H1 (cell line): ENCODE measurements at regions not wholly inside any gene's neighbourhood (a gene's known extent, or its start where the extent isn't known, plus 50 kb on each side); places are given as distances from the start of the nearest gene placed in this dataset.

Experiments
- CTCF ChIA-PET: fragments of 300-600 bp; sonication (Branson Sonifier 250); formaldehyde crosslinking; loops from one replicate; lab custom pipeline; 2021; ENCODE audit not compliant: partially characterized antibody; lab: Charles Lee
- POLR2A ChIA-PET: fragments of 300-600 bp; sonication (Branson Sonifier 250); formaldehyde crosslinking; loops from one replicate; lab custom pipeline; 2021; ENCODE audit warnings: inconsistent platforms; ENCODE audit not compliant: partially characterized antibody; lab: Charles Lee
- DNase-seq, 2 experiments: peaks; one replicate each; pipeline versions ENCODE4 v3.0.0 to v3.0.0-alpha.2; 2010 to 2022; ENCODE audit warnings: low spot score in 2 of 2, low read depth in 1 of 2, mixed read lengths in 1 of 2
- FAIRE-seq: peaks from 2 replicates; lab custom pipeline; 2011; peaks lifted over from hg19 to GRCh38; lab: Jason Lieb, UNC
- H2AFZ ChIP-seq: 2 replicates; pipeline ENCODE4 v1.8.1; 2012; ENCODE audit warnings: low read length, inconsistent platforms
- H2AK5ac ChIP-seq: 2 replicates; pipeline ENCODE4 v1.6.1; 2013; ENCODE audit warnings: low read depth, low read length
- H2BK120ac ChIP-seq: replicated peaks from 2 replicates; pipeline ENCODE3; 2013; ENCODE audit warnings: low read depth, low read length, inconsistent platforms
- H2BK12ac ChIP-seq: 2 replicates; pipeline ENCODE4 v1.6.1; 2013; ENCODE audit warnings: low read depth, low read length
- H2BK15ac ChIP-seq: 2 replicates; pipeline ENCODE4 v1.6.1; 2013; ENCODE audit warnings: low read length
- H2BK20ac ChIP-seq: 2 replicates; pipeline ENCODE4 v1.6.1; 2013; ENCODE audit warnings: low read length
- H2BK5ac ChIP-seq: 2 replicates; pipeline ENCODE4 v1.6.1; 2013; ENCODE audit warnings: low read depth, low read length
- H3K14ac ChIP-seq: 2 replicates; pipeline ENCODE4 v1.6.1; 2013; ENCODE audit warnings: inconsistent platforms; ENCODE audit not compliant: insufficient read length
- H3K18ac ChIP-seq: 2 replicates; pipeline ENCODE4 v1.6.1; 2013; ENCODE audit warnings: low read length; ENCODE audit errors: extremely low read depth
- H3K23ac ChIP-seq: 2 replicates; pipeline ENCODE4 v1.6.1; 2013; ENCODE audit warnings: inconsistent platforms; ENCODE audit not compliant: insufficient read length
- H3K23me2 ChIP-seq: 2 replicates; pipeline ENCODE4 v1.6.1; 2013; ENCODE audit warnings: low read depth, low read length
- H3K27ac ChIP-seq: 2 replicates; pipeline ENCODE4 v1.6.1; 2011; ENCODE audit warnings: low read depth, low read length, inconsistent platforms
- H3K27me3 ChIP-seq, 4 experiments: replicated peaks in 1 of 4; 1 replicate in 1 of 4; 2 replicates in 3 of 4; pipeline versions ENCODE4 v1.6.1 to v1.8.1; 2011 to 2013; ENCODE audit warnings: low read length in 3 of 4, mild to moderate bottlenecking in 3 of 4, inconsistent platforms in 2 of 4, mixed read lengths in 2 of 4, moderate library complexity in 1 of 4; ENCODE audit not compliant: control insufficient read depth in 3 of 4, insufficient read depth in 3 of 4; ENCODE audit errors: extremely low read depth in 1 of 4
- H3K36me3 ChIP-seq, 4 experiments: 2 replicates each; pipeline versions ENCODE4 v1.6.1 to v1.8.1; 2011 to 2013; ENCODE audit warnings: mild to moderate bottlenecking in 4 of 4, low read length in 3 of 4, moderate library complexity in 2 of 4, control low read depth in 1 of 4, inconsistent platforms in 1 of 4; ENCODE audit not compliant: insufficient read depth in 4 of 4, control insufficient read depth in 2 of 4
- H3K4ac ChIP-seq: replicated peaks from 2 replicates; pipeline ENCODE3; 2013; ENCODE audit warnings: low read length, low read depth, mixed read lengths, inconsistent platforms; ENCODE audit not compliant: insufficient read length
- H3K4me1 ChIP-seq, 4 experiments: replicated peaks in 1 of 4; 1 replicate in 1 of 4; 2 replicates in 3 of 4; pipeline versions ENCODE4 v1.6.1 to v1.8.1; 2011 to 2013; ENCODE audit warnings: low read length in 3 of 4, inconsistent platforms in 2 of 4, mixed read lengths in 1 of 4; ENCODE audit not compliant: insufficient read depth in 4 of 4, control insufficient read depth in 3 of 4
- H3K4me2 ChIP-seq, 2 experiments: 2 replicates each; pipeline versions ENCODE4 v1.6.1 to v1.8.1; 2011 to 2013; ENCODE audit warnings: low read depth in 2 of 2, low read length in 2 of 2, control low read depth in 1 of 2, inconsistent platforms in 1 of 2, mild to moderate bottlenecking in 1 of 2; ENCODE audit not compliant: insufficient read depth in 1 of 2
- H3K4me3 ChIP-seq, 4 experiments: fragments of 200-600, 300-600 bp in 1 of 4; sonication (generic), shearing (Covaris generic), sonication (Bioruptor Twin) in 1 of 4; 2 replicates each; pipeline versions ENCODE4 v1.5.1 to v1.8.1; 2011 to 2016; ENCODE audit warnings: low read length in 4 of 4, low read depth in 3 of 4, control low read depth in 2 of 4, inconsistent platforms in 2 of 4, mild to moderate bottlenecking in 2 of 4, mixed read lengths in 1 of 4, moderate library complexity in 1 of 4; ENCODE audit not compliant: insufficient read depth in 2 of 4; ENCODE audit errors: extremely low read depth in 1 of 4
- H3K56ac ChIP-seq: replicated peaks from 2 replicates; pipeline ENCODE3; 2013; ENCODE audit warnings: low read depth, mild to moderate bottlenecking, mixed read lengths, low read length, inconsistent platforms; ENCODE audit not compliant: insufficient read length
- H3K79me1 ChIP-seq: 2 replicates; pipeline ENCODE4 v1.6.1; 2013; ENCODE audit warnings: low read depth, low read length, control low read depth
- H3K79me2 ChIP-seq, 2 experiments: 2 replicates each; pipeline versions ENCODE4 v1.6.1 to v1.8.1; 2012 to 2013; ENCODE audit warnings: low read length in 2 of 2, mild to moderate bottlenecking in 2 of 2, inconsistent platforms in 1 of 2; ENCODE audit not compliant: insufficient read depth in 2 of 2, control insufficient read depth in 1 of 2
- H3K9ac ChIP-seq, 4 experiments: replicated peaks in 1 of 4; 1 replicate in 1 of 4; 2 replicates in 3 of 4; pipeline versions ENCODE4 v1.6.1 to v1.8.1; 2011 to 2013; ENCODE audit warnings: low read depth in 3 of 4, low read length in 3 of 4, control low read depth in 2 of 4, mild to moderate bottlenecking in 2 of 4, moderate library complexity in 2 of 4, inconsistent platforms in 1 of 4; ENCODE audit errors: extremely low read depth in 1 of 4
- H3K9me3 ChIP-seq, 2 experiments: 2 replicates each; pipeline versions ENCODE4 v1.6.1 to v1.8.1; 2012 to 2013; ENCODE audit warnings: mild to moderate bottlenecking in 2 of 2, moderate library complexity in 2 of 2, control low read depth in 1 of 2, inconsistent platforms in 1 of 2, low read depth in 1 of 2, low read length in 1 of 2, mixed read lengths in 1 of 2; ENCODE audit not compliant: insufficient read depth in 2 of 2
- H4K20me1 ChIP-seq, 2 experiments: replicated peaks in 1 of 2; 2 replicates each; pipeline versions ENCODE3 to v1.8.1; 2011 to 2013; ENCODE audit warnings: inconsistent platforms in 2 of 2, low read length in 2 of 2, mild to moderate bottlenecking in 1 of 2; ENCODE audit not compliant: insufficient read depth in 2 of 2, control insufficient read depth in 1 of 2
- H4K5ac ChIP-seq: 2 replicates; pipeline ENCODE4 v1.6.1; 2013; ENCODE audit warnings: low read length, low read depth, mixed read lengths, inconsistent platforms; ENCODE audit not compliant: insufficient read length
- H4K8ac ChIP-seq: 2 replicates; pipeline ENCODE4 v1.8.0; 2013; ENCODE audit warnings: mild to moderate bottlenecking, moderate library complexity, low read length, inconsistent platforms; ENCODE audit not compliant: insufficient read depth; ENCODE audit errors: extremely low read depth
- H4K91ac ChIP-seq: replicated peaks from 2 replicates; pipeline ENCODE3; 2013; ENCODE audit warnings: low read length, mixed read lengths, inconsistent platforms; ENCODE audit not compliant: insufficient read length
- JUN ChIP-seq: IDR thresholded peaks from 2 replicates; pipeline ENCODE4 v1.6.1; 2011; ENCODE audit warnings: low read depth, mild to moderate bottlenecking, improper control_type of control experiment, low read length
- POLR2A ChIP-seq, 2 experiments: IDR thresholded peaks; 1 replicate in 1 of 2; 2 replicates in 1 of 2; pipeline ENCODE4 v1.6.1; 2011; ENCODE audit warnings: low read depth in 2 of 2, low read length in 2 of 2, mild to moderate bottlenecking in 2 of 2; ENCODE audit errors: control extremely low read depth in 1 of 2
- TAF7 ChIP-seq: optimal IDR thresholded peaks from 2 replicates; pipeline ENCODE3; 2011; ENCODE audit warnings: low read depth, mild to moderate bottlenecking, inconsistent platforms, low read length, moderate library complexity, borderline replicate concordance
- WGBS, 2 experiments: shearing (Covaris generic) in 1 of 2; methylation state at CpG; one replicate each; pipeline versions ENCODE4 v1.1.6 to v1.1.7; 2013 to 2015; ENCODE audit warnings: low lambda C conversion rate in 2 of 2, mixed read lengths in 2 of 2, inconsistent platforms in 1 of 2, low coverage in 1 of 2, missing lambda C conversion rate in 1 of 2; ENCODE audit not compliant: insufficient replicate concordance in 2 of 2, insufficient coverage in 1 of 2, insufficient read length in 1 of 2; ENCODE audit errors: extremely low coverage in 1 of 2, missing lambda C conversion rate in 1 of 2; 5-methylcytosine and 5-hydroxymethylcytosine counted together

- H2BK20ac ChIP-seq = no peak overlapping the region
- H2BK120ac ChIP-seq = no peak overlapping the region
- H4K20me1 ChIP-seq = no peaks in the 10 kb centered on the region
- POLR2A ChIA-PET = no interaction called here
- no peak overlapping the region for H3K14ac ChIP-seq
- no peak overlapping the region for H3K56ac ChIP-seq
- no peaks in the 10 kb centered on the region for H3K79me1 ChIP-seq
- no peaks in the 10 kb centered on the region for H3K79me2 ChIP-seq
- no peak overlapping the region for H4K8ac ChIP-seq
- no peak overlapping the region for H3K18ac ChIP-seq
- DNase-seq = no peak
- H2BK5ac ChIP-seq = no peak overlapping the region
- H3K36me3 ChIP-seq = no peaks in the 10 kb centered on the region
- H3K23me2 ChIP-seq = no peaks in the 10 kb centered on the region
- no peak overlapping the region for H3K4ac ChIP-seq
- H3K9me3 ChIP-seq = no peaks in the 10 kb centered on the region
- 92% methylated on average over 18 of the region's 18 CpGs; no CpG with 5 or more reads in 1 of the 2 experiments for WGBS, 2 experiments
- H3K4me1 ChIP-seq = peaks cover 0 to 8% (median 5%) of the 10 kb centered on the region in 4 experiments; a peak in 3 of 7 replicates
- no peak overlapping the region for H2BK12ac ChIP-seq
- no peak overlapping the region for H4K91ac ChIP-seq
- TF ChIP-seq TAF7 (no peak), JUN (no peak), POLR2A (IDR thresholded peaks at IDR 0.05; ENCODE audit: control extremely low read depth in 1 of 2, low read depth in 2 of 2, low read length in 2 of 2) (no peak)
- TF ChIP-seq, all 59 proteins: peak for 0
- no peak overlapping the region; the same call in 1 of the 2 replicates for H2AFZ ChIP-seq
- H3K4me2 ChIP-seq = no peak overlapping the region
- no peak overlapping the region for H3K4me3 ChIP-seq
- no peak overlapping the region for H3K23ac ChIP-seq
- H3K27me3 ChIP-seq = no peaks in the 10 kb centered on the region
- H2BK15ac ChIP-seq = no peak overlapping the region
- CTCF ChIA-PET = interaction anchor here (1.4 kb wide), 1 partner anchor 107 kb away, joined by 3 read pairs; no protein-coding TSS in a partner anchor
- no peak overlapping the region for H2AK5ac ChIP-seq
- no peak overlapping the region for H4K5ac ChIP-seq
- no peak overlapping the region for H3K27ac ChIP-seq
- H3K9ac ChIP-seq = no peak overlapping the region
- no peak for FAIRE-seq
Measured at GRCh38 chr18:76144844-76145243, 350.2 kb downstream of the ZNF516 start.
